ENCODE measurements at regions not wholly inside any gene's neighbourhood (a gene's known extent, or its start where the extent isn't known, plus 50 kb on each side); places are given as distances from the start of the nearest gene placed in this dataset.

- no peak for TF ChIP-seq RAD21 (IDR thresholded peaks at IDR 0.05; ENCODE audit: low read length)
- peak; percentile 86 for TF ChIP-seq JUND (IDR thresholded peaks at IDR 0.05)
- TF ChIP-seq RFX5 (IDR thresholded peaks at IDR 0.05; ENCODE audit: low read length) = no peak
- peak; percentile 37; the same call in 1 of the 2 replicates for TF ChIP-seq RXRA (IDR thresholded peaks at IDR 0.05; ENCODE audit: borderline replicate concordance, low read depth)
- no peak for TF ChIP-seq RCOR1 (IDR thresholded peaks at IDR 0.05; ENCODE audit: low read length)
- TF ChIP-seq TCF12 (IDR thresholded peaks at IDR 0.05) = peak; percentile 65
- TF ChIP-seq FOXJ3 (CRISPR knock-in tag; IDR thresholded peaks at IDR 0.05) = no peak
- peak; percentile 85 for TF ChIP-seq PBX3 (IDR thresholded peaks at IDR 0.05)
- TF ChIP-seq TEAD4 (IDR thresholded peaks at IDR 0.05; ENCODE audit: borderline replicate concordance, insufficient read depth) = peak; percentile 68; the same call in 1 of the 2 replicates
Observed at GRCh38 chr2:184339966-184340365, 258.4 kb upstream of the ZNF804A start (continued).

GRCh38 chr2:184346338-184346862 lies 251.9 kb upstream of the ZNF804A start:
- Histone ChIP-seq H3F3A (replicated peaks; ENCODE audit: insufficient read depth) (no peaks in the 10 kb centered on the region), H3K4me1 (ENCODE audit: control insufficient read depth in 1 of 2, insufficient read depth in 2 of 2, low read depth in 1 of 2, low read length in 1 of 2) (no peaks in the 10 kb centered on the region; a peak in 1 of 4 replicates), H3K9me3 (no peaks in the 10 kb centered on the region), H4K20me1 (ENCODE audit: insufficient read depth) (no peaks in the 10 kb centered on the region), H3K9ac (no peak overlapping the region), H3K4me2 (no peak overlapping the region), H3K36me3 (replicated peaks in 1 of 2; ENCODE audit: control insufficient read depth in 1 of 2, insufficient read depth in 2 of 2, low read length in 1 of 2) (no peaks in the 10 kb centered on the region), H3K9me2 (no peaks in the 10 kb centered on the region), H3K27me3 (ENCODE audit: insufficient read depth) (no peaks in the 10 kb centered on the region), H3K4me3 (ENCODE audit: low read depth in 2 of 2, low read length in 1 of 2) (no peak overlapping the region), H3K79me2 (ENCODE audit: insufficient read depth) (no peaks in the 10 kb centered on the region), H2AFZ (ENCODE audit: low read depth) (no peak overlapping the region), H3K27ac (ENCODE audit: low read depth in 2 of 2, low read length in 1 of 2) (no peak overlapping the region)
- POLR2A ChIA-PET = no interaction called here
- no peak for DNase-seq
- WGBS (ENCODE audit: low lambda C conversion rate) = 82% methylated on average over 2 of the region's 2 CpGs
- CTCF ChIA-PET = no interaction called here
- TF ChIP-seq EP300 (IDR thresholded peaks at IDR 0.05; ENCODE audit: borderline replicate concordance in 1 of 2, low read depth in 1 of 2, low read length in 1 of 2) (no peak), GABPA (IDR thresholded peaks at IDR 0.05; ENCODE audit: low read depth) (no peak), TCF12 (IDR thresholded peaks at IDR 0.05) (0 out of 2 replicates have a peak, but pooled peaks have one; percentile 6)

GRCh38 chr2:184351126-184351525 lies 247.2 kb upstream of the ZNF804A start:
- Histone ChIP-seq H3K4me3 (ENCODE audit: low read depth in 2 of 2, low read length in 1 of 2) (no peak overlapping the region), H4K20me1 (ENCODE audit: insufficient read depth) (no peaks in the 10 kb centered on the region), H3K36me3 (replicated peaks in 1 of 2; ENCODE audit: control insufficient read depth in 1 of 2, insufficient read depth in 2 of 2, low read length in 1 of 2) (no peaks in the 10 kb centered on the region), H3K79me2 (ENCODE audit: insufficient read depth) (no peaks in the 10 kb centered on the region), H3K27ac (ENCODE audit: low read depth in 2 of 2, low read length in 1 of 2) (no peak overlapping the region), H3K4me2 (no peak overlapping the region), H3K9me2 (no peaks in the 10 kb centered on the region), H3K9ac (no peak overlapping the region), H3K9me3 (no peaks in the 10 kb centered on the region), H3K4me1 (ENCODE audit: control insufficient read depth in 1 of 2, insufficient read depth in 2 of 2, low read depth in 1 of 2, low read length in 1 of 2) (no peaks in the 10 kb centered on the region; a peak in 1 of 4 replicates), H3K27me3 (ENCODE audit: insufficient read depth) (no peaks in the 10 kb centered on the region), H2AFZ (ENCODE audit: low read depth) (no peak overlapping the region), H3F3A (replicated peaks; ENCODE audit: insufficient read depth) (no peaks in the 10 kb centered on the region)
- DNase-seq = no peak
- WGBS (ENCODE audit: low lambda C conversion rate) = 35% methylated on average over 1 of the region's 1 CpG
- POLR2A ChIA-PET = no interaction called here
- CTCF ChIA-PET = no interaction called here
- TF ChIP-seq RAD21 (IDR thresholded peaks at IDR 0.05; ENCODE audit: low read length) (no peak), NRF1 (IDR thresholded peaks at IDR 0.05; ENCODE audit: low read depth, low read length) (no peak), MAX (IDR thresholded peaks at IDR 0.05; ENCODE audit: low read depth) (no peak)

Data from SK-N-SH (cell line).